B cell (primary cell): ENCODE measurements at regions not wholly inside any gene's neighbourhood (a gene's known extent, or its start where the extent isn't known, plus 50 kb on each side); places are given as distances from the start of the nearest gene placed in this dataset.

ENCODE experiments used
- ATAC-seq: fragments of 200-7000 bp; cut with Tn5 transposase; one replicate; pipeline ENCODE4 v1.10.0; 2021; ENCODE audit warnings: low read depth, mild to moderate bottlenecking, moderate number of reproducible peaks, moderate library complexity
- CTCF ChIA-PET: fragments of 350-600 bp; sonication (Branson Sonifier 250); formaldehyde crosslinking; loops from one replicate; lab custom pipeline; 2021; ENCODE audit warnings: antibody characterized with exemption, inconsistent platforms; lab: Charles Lee
- POLR2A ChIA-PET: fragments of 350-600 bp; sonication (Branson Sonifier 250); formaldehyde crosslinking; loops from one replicate; lab custom pipeline; 2021; ENCODE audit warnings: antibody characterized with exemption; lab: Charles Lee
- DNase-seq: peaks from one replicate; pipeline ENCODE4 v3.0.0; 2013
- H2AFZ ChIP-seq: 2 replicates; pipeline ENCODE4 v1.6.1; 2012; ENCODE audit warnings: mild to moderate bottlenecking, low read depth, low read length; ENCODE audit not compliant: insufficient read depth, poor library complexity, severe bottlenecking
- H3K27ac ChIP-seq, 2 donors: 1 replicate in 1 of 2; 2 replicates in 1 of 2; pipeline ENCODE4 v1.5.1; 2012 to 2013; ENCODE audit warnings: low read length in 2 of 2, mild to moderate bottlenecking in 2 of 2, moderate library complexity in 1 of 2
- H3K27me3 ChIP-seq, 4 experiments: fragments of 200-600 bp in 1 of 4; sonication (generic) in 1 of 4; replicated peaks in 1 of 4; 1 replicate in 2 of 4; 2 replicates in 2 of 4; pipeline versions ENCODE4 v1.6.1 to v1.7.0; 2013 to 2016; ENCODE audit warnings: low read length in 3 of 4, mild to moderate bottlenecking in 2 of 4, mixed read lengths in 1 of 4, moderate library complexity in 1 of 4; ENCODE audit not compliant: insufficient read depth in 4 of 4, control insufficient read depth in 3 of 4; ENCODE audit errors: control extremely low read depth in 1 of 4
- H3K36me3 ChIP-seq, 2 experiments: replicated peaks in 1 of 2; 1 replicate in 1 of 2; 2 replicates in 1 of 2; pipeline versions ENCODE4 v1.6.1 to v1.7.1; 2013; ENCODE audit warnings: low read length in 1 of 2; ENCODE audit not compliant: insufficient read depth in 2 of 2, control insufficient read depth in 1 of 2; ENCODE audit errors: control extremely low read depth in 1 of 2, extremely low read depth in 1 of 2
- H3K4me1 ChIP-seq, 2 donors: fragments of 200-600 bp in 1 of 2; sonication (generic) in 1 of 2; 1 replicate in 1 of 2; 2 replicates in 1 of 2; pipeline versions ENCODE4 v1.5.1 to v1.6.1; 2013 to 2017; ENCODE audit warnings: low read length in 2 of 2; ENCODE audit not compliant: control insufficient read depth in 2 of 2, insufficient read depth in 2 of 2
- H3K4me2 ChIP-seq: replicated peaks from 2 replicates; pipeline ENCODE3; 2012; ENCODE audit warnings: mild to moderate bottlenecking, low read depth, low read length; ENCODE audit not compliant: poor library complexity, severe bottlenecking
- H3K4me3 ChIP-seq, 5 experiments: fragments of 200-600 bp in 1 of 5; sonication (generic) in 1 of 5; 1 replicate in 3 of 5; 2 replicates in 2 of 5; pipeline versions ENCODE4 v1.5.1 to v1.7.0; 2011 to 2016; ENCODE audit warnings: low read length in 4 of 5, mild to moderate bottlenecking in 4 of 5, low read depth in 2 of 5, control low read depth in 1 of 5, moderate library complexity in 1 of 5; ENCODE audit not compliant: insufficient read depth in 1 of 5; ENCODE audit errors: control extremely low read depth in 1 of 5, extremely low read depth in 1 of 5
- H3K79me2 ChIP-seq: fragments of 200-600 bp; sonication (generic); one replicate; pipeline ENCODE4 v1.6.0; 2016; ENCODE audit warnings: low read length; ENCODE audit not compliant: control insufficient read depth, insufficient read depth
- H3K9ac ChIP-seq: fragments of 200-600 bp; sonication (generic); 2 replicates; pipeline ENCODE4 v1.6.1; 2017; ENCODE audit warnings: mild to moderate bottlenecking, low read length, moderate library complexity
- H3K9me3 ChIP-seq, 3 donors: one replicate each; pipeline versions ENCODE4 v1.6.1 to v1.7.1; 2013; ENCODE audit warnings: low read length in 2 of 3; ENCODE audit not compliant: control insufficient read depth in 2 of 3, insufficient read depth in 1 of 3; ENCODE audit errors: control extremely low read depth in 1 of 3
- H4K20me1 ChIP-seq: 2 replicates; pipeline ENCODE4 v1.6.0; 2012; ENCODE audit warnings: mild to moderate bottlenecking, low read length; ENCODE audit not compliant: insufficient read depth, control insufficient read depth, poor library complexity, severe bottlenecking
- H3K27ac Mint-ChIP-seq: one replicate; pipeline ENCODE4 v1.8.0; 2021; ENCODE audit warnings: mixed read lengths
- H3K27me3 Mint-ChIP-seq: one replicate; pipeline ENCODE4 v1.8.0; 2021; ENCODE audit warnings: mixed read lengths
- H3K4me1 Mint-ChIP-seq: one replicate; pipeline ENCODE4 v1.8.0; 2021; ENCODE audit warnings: mixed read lengths
- H3K4me3 Mint-ChIP-seq: one replicate; pipeline ENCODE4 v1.8.0; 2021; ENCODE audit warnings: mixed read lengths
- H3K9me3 Mint-ChIP-seq: one replicate; pipeline ENCODE4 v1.8.0; 2022; ENCODE audit warnings: mixed read lengths; ENCODE audit not compliant: insufficient read depth
- EZH2 ChIP-seq: IDR thresholded peaks from 2 replicates; pipeline ENCODE4 v1.6.1; 2012; ENCODE audit warnings: borderline replicate concordance, low read depth, mild to moderate bottlenecking, moderate library complexity, low read length; ENCODE audit not compliant: insufficient read depth, poor library complexity, severe bottlenecking
- WGBS: methylation state at CpG from one replicate; pipeline ENCODE4 v1.1.5; 2013; ENCODE audit warnings: missing lambda C conversion rate; ENCODE audit not compliant: insufficient coverage; 5-methylcytosine and 5-hydroxymethylcytosine counted together
- intact Hi-C: fragments of 100-400 bp; cut with micrococcal nuclease; formaldehyde crosslinking; loops from one replicate; pipeline ENCODE4 v1.10.0; 2022
- TF ChIP-seq, protein P1 (sequence below): fragments of 200-600 bp; IDR thresholded peaks from one replicate; pipeline ENCODE4 v1.8.0; 2022; ENCODE audit warnings: antibody characterized with exemption, mild to moderate bottlenecking

DNA sequence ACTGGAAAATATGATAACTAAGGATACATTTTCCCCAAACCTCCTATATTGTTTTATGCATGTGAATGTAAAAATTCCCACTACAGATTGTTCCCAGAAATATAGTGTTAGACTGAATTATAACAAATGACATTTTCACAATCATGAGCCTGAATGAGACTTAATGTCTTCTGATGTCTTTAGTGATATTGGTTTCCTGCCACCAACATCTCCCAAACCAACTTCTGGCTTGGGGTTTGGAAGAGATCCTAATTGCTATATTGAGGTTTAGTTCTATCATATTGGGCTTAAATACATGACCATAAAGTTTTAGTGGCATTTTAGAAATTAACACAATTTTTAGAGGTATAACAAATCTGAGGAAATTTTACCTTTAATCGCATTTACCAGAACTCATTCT, 445.3 kb upstream of the CCDC54 start:
- intact Hi-C loops = no loop called here
- Mint-ChIP-seq H3K27me3 (no peaks in the 10 kb centered on the region), H3K9me3 (no peaks in the 10 kb centered on the region), H3K4me1 (no peaks in the 10 kb centered on the region), H3K4me3 (no peak overlapping the region), H3K27ac (no peak overlapping the region)
- no CpG with 5 or more reads among the region's 1 CpG for WGBS
- Histone ChIP-seq H4K20me1 (no peaks in the 10 kb centered on the region), H3K4me2 (no peak overlapping the region), H3K4me3 (no peak overlapping the region), H3K36me3 (no peaks in the 10 kb centered on the region), H3K4me1 (no peaks in the 10 kb centered on the region), H3K27me3 (no peaks in the 10 kb centered on the region), H3K9ac (no peak overlapping the region), H3K27ac (no peak overlapping the region), H3K79me2 (no peaks in the 10 kb centered on the region), H2AFZ (no peak overlapping the region), H3K9me3 (peaks cover 0 to 2% (median 0%) of the 10 kb centered on the region in 3 donors)
- POLR2A ChIA-PET = no interaction called here
- CTCF ChIA-PET = no interaction called here
- DNase-seq (no peak), ATAC-seq (no peak)
- no peak for TF ChIP-seq EZH2
- TF ChIP-seq, protein P1, sequence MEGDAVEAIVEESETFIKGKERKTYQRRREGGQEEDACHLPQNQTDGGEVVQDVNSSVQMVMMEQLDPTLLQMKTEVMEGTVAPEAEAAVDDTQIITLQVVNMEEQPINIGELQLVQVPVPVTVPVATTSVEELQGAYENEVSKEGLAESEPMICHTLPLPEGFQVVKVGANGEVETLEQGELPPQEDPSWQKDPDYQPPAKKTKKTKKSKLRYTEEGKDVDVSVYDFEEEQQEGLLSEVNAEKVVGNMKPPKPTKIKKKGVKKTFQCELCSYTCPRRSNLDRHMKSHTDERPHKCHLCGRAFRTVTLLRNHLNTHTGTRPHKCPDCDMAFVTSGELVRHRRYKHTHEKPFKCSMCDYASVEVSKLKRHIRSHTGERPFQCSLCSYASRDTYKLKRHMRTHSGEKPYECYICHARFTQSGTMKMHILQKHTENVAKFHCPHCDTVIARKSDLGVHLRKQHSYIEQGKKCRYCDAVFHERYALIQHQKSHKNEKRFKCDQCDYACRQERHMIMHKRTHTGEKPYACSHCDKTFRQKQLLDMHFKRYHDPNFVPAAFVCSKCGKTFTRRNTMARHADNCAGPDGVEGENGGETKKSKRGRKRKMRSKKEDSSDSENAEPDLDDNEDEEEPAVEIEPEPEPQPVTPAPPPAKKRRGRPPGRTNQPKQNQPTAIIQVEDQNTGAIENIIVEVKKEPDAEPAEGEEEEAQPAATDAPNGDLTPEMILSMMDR = no peak

DNA sequence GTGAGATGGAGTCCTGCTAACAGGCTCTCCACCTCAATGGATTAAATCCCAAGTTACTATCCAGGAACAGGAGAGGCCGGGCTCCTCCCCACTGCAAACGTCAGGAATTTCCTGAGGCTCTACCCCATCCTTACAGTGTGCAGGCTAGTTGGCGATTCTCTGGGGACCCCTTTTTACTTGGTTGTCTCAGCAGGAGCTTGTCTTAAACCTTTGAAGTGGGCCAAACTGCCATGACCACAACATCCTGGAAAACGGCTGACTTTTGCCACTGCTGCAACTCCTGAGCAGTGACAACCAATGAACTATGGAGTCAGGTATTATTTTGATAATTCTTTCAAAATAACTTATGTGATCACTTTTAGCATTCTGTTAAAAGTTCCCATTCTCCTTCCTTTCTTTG, 440.9 kb upstream of the CCDC54 start:
- CTCF ChIA-PET = no interaction called here
- Histone ChIP-seq H3K4me2 (no peak overlapping the region), H3K4me3 (no peak overlapping the region), H3K9ac (no peak overlapping the region), H4K20me1 (no peaks in the 10 kb centered on the region), H2AFZ (no peak overlapping the region), H3K27me3 (no peaks in the 10 kb centered on the region), H3K79me2 (no peaks in the 10 kb centered on the region), H3K4me1 (no peaks in the 10 kb centered on the region), H3K36me3 (no peaks in the 10 kb centered on the region), H3K27ac (no peak overlapping the region), H3K9me3 (peaks cover 0 to 2% (median 0%) of the 10 kb centered on the region in 3 donors)
- no peak overlapping the region for H3K4me3 Mint-ChIP-seq
- H3K4me1 Mint-ChIP-seq = no peaks in the 10 kb centered on the region
- no peaks in the 10 kb centered on the region for H3K27me3 Mint-ChIP-seq
- ATAC-seq (no peak), DNase-seq (no peak)
- intact Hi-C loops = no loop called here
- POLR2A ChIA-PET = no interaction called here
- whole genome bisulfite sequencing = 57% methylated on average over 3 of the region's 4 CpGs
- TF ChIP-seq, protein P1 = no peak
- no peak for TF ChIP-seq EZH2
- no peaks in the 10 kb centered on the region for H3K9me3 Mint-ChIP-seq
- H3K27ac Mint-ChIP-seq = no peak overlapping the region
